MCF 10A (cell line): ENCODE measurements at regions not wholly inside any gene's neighbourhood (a gene's known extent, or its start where the extent isn't known, plus 50 kb on each side); places are given as distances from the start of the nearest gene placed in this dataset.
"Not testable (repeated sequence)": the region's sequence is repeated elsewhere in the genome, so short reads cannot be mapped to it uniquely, and the experiment has no call there.

Experiments used
- BruUV-seq: library from RNA; stranded (reverse); fragments of 400-500 nt; replicated peaks from 2 replicates; lab custom pipeline; 2021; lab: Mats Ljungman, UMichigan
- CTCF ChIA-PET: fragments of 300-600 bp; sonication (Branson Sonifier 250); formaldehyde crosslinking; extraction: SDS; loops from one replicate; lab custom pipeline; 2021; ENCODE audit warnings: antibody characterized with exemption, inconsistent platforms; lab: Yijun Ruan, JAX
- POLR2A ChIA-PET: fragments of 300-600, 350-650 bp; sonication (Branson Sonifier 250); formaldehyde crosslinking; extraction: SDS; loops from one replicate; lab custom pipeline; 2020; ENCODE audit warnings: antibody characterized with exemption, inconsistent platforms; lab: Yijun Ruan, JAX
- DNase-seq: peaks from one replicate; pipeline ENCODE4 v3.0.0-alpha.2; 2018; ENCODE audit not compliant: unreplicated experiment
- H3K27ac Mint-ChIP-seq: one replicate; pipeline ENCODE4 v1.8.0; 2022; ENCODE audit warnings: mild to moderate bottlenecking, low read depth, mixed read lengths; ENCODE audit not compliant: unreplicated experiment
- H3K27me3 Mint-ChIP-seq: one replicate; pipeline ENCODE4 v1.8.0; 2022; ENCODE audit warnings: mixed read lengths; ENCODE audit not compliant: insufficient read depth, unreplicated experiment
- H3K36me3 Mint-ChIP-seq: one replicate; pipeline ENCODE4 v1.8.0; 2022; ENCODE audit warnings: mild to moderate bottlenecking, moderate library complexity, mixed read lengths; ENCODE audit not compliant: insufficient read depth, unreplicated experiment
- H3K4me1 Mint-ChIP-seq: one replicate; pipeline ENCODE4 v1.8.0; 2022; ENCODE audit warnings: mixed read lengths; ENCODE audit not compliant: insufficient read depth, unreplicated experiment
- H3K4me3 Mint-ChIP-seq: one replicate; pipeline ENCODE4 v1.8.0; 2022; ENCODE audit warnings: mild to moderate bottlenecking, moderate library complexity, mixed read lengths; ENCODE audit not compliant: unreplicated experiment
- H3K9me3 Mint-ChIP-seq: one replicate; pipeline ENCODE4 v1.8.0; 2022; ENCODE audit warnings: mixed read lengths; ENCODE audit not compliant: unreplicated experiment
- intact Hi-C: fragments of 100-400 bp; cut with micrococcal nuclease; formaldehyde crosslinking; loops from 2 replicates; pipeline ENCODE4 v1.14.1; 2022
- TF ChIP-seq, protein P1 (sequence below): fragments of 200-600 bp; IDR thresholded peaks from one replicate; pipeline ENCODE4 v1.8.0; 2022; ENCODE audit warnings: antibody characterized with exemption, mild to moderate bottlenecking; ENCODE audit not compliant: unreplicated experiment

DNA sequence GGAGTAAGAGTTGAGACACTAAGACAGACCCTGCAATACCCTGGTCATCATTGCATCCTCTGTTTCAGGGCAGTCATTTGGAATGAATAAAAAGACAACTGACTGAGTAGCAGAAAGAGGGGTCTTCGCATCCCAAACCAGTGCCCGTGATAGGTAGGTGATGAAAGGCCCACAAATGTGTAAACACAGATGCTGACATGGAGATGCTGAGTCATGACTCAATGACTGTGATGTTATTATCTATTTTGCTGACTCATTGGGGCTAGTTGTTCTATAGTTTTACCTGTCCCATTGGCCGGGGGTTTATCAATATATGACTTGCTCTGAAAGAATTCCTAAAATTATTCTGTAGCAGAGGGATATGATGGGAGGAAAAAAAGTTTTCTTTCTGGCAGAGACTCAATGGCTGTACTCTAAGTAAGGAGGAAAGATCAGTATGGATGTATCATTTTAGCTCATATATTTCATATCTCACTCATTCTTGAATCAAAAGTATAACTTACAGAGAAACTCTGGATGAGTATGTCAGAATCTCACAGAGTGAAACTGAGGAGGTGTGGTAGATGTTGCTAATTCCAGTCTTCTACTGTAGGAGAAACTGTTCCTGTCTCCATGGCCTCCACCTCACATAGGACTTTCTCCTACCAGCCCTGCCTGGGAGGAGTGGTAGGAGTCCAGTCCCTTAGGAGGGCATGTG is 119.9 kb upstream of the PREP start:
- no peaks in the 10 kb centered on the region for H3K36me3 Mint-ChIP-seq
- no peaks in the 10 kb centered on the region for H3K27me3 Mint-ChIP-seq
- ChIA-PET POLR2A (interaction anchor here (1.4 kb wide), 1 partner anchor 79 kb away, joined by 7 read pairs; no protein-coding TSS in a partner anchor), CTCF (interaction anchor here (0.9 kb wide), 1 partner anchor 11 kb away, joined by 3 read pairs; no protein-coding TSS in a partner anchor)
- DNase-seq = peak; percentile 52
- H3K9me3 Mint-ChIP-seq = peaks cover 8% of the 10 kb centered on the region
- TF ChIP-seq, protein P1, sequence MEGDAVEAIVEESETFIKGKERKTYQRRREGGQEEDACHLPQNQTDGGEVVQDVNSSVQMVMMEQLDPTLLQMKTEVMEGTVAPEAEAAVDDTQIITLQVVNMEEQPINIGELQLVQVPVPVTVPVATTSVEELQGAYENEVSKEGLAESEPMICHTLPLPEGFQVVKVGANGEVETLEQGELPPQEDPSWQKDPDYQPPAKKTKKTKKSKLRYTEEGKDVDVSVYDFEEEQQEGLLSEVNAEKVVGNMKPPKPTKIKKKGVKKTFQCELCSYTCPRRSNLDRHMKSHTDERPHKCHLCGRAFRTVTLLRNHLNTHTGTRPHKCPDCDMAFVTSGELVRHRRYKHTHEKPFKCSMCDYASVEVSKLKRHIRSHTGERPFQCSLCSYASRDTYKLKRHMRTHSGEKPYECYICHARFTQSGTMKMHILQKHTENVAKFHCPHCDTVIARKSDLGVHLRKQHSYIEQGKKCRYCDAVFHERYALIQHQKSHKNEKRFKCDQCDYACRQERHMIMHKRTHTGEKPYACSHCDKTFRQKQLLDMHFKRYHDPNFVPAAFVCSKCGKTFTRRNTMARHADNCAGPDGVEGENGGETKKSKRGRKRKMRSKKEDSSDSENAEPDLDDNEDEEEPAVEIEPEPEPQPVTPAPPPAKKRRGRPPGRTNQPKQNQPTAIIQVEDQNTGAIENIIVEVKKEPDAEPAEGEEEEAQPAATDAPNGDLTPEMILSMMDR = no peak
- peaks cover 5% of the 10 kb centered on the region for H3K4me1 Mint-ChIP-seq
- peak overlapping the region; percentile 74 for H3K27ac Mint-ChIP-seq
- no TSS peak for BruUV-seq
- no peak overlapping the region for H3K4me3 Mint-ChIP-seq
- intact Hi-C loops = no loop called here

DNA sequence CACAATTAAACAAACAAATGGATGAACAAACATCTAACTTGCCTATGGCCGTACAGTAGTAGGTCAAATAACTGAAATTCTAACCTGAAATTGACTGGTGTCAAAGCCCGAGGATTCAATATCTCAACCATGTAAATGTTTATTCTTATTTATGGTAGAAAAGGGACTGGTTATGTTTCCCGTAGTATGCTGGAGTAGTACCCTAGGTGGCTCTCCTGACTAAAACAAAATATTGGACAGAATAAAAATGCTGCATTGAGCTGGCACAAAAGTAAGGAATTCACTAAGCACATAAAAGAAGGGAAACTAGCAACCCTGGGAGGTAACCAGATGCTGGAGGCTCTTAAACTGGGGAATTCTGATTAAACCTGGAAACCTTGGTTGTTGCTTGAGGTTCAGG is 117.1 kb upstream of the PREP start:
- Mint-ChIP-seq H3K27me3 (no peaks in the 10 kb centered on the region), H3K4me3 (no peak overlapping the region), H3K9me3 (peaks cover 9% of the 10 kb centered on the region), H3K36me3 (no peaks in the 10 kb centered on the region), H3K4me1 (peaks cover 5% of the 10 kb centered on the region), H3K27ac (no peak overlapping the region)
- intact Hi-C loops = no loop called here
- no TSS peak for BruUV-seq
- DNase-seq = peak; percentile 30
- ChIA-PET POLR2A (interaction anchor here (0.9 kb wide), 1 partner anchor 703 kb away, joined by 4 read pairs; no protein-coding TSS in a partner anchor), CTCF (interaction anchor here (1.0 to 1.4 kb wide), 4 partner anchors 8 to 315 kb away, joined by 3 to 4 read pairs (median 4); no protein-coding TSS in a partner anchor)
- TF ChIP-seq, protein P1 = no peak

DNA sequence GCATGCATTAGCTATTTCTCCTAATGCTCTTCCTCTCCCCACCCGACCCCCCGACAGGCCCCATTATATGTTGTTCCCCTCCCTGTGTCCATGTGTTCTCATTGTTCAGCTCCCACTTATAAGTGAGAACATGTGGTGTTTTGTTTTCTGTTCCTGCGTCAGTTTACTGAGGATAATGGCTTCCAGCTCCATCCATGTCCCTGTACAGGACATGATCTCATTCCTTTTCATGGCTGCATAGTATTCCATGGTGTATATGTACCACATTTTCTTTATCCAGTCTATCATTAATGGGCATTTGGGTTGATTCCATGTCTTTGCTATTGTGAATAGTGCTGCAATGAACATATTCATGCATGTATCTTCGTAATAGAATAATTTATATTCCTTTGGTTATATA is 116.1 kb upstream of the PREP start:
- DNase-seq, BruUV-seq, H3K27me3 Mint-ChIP-seq, H3K9me3 Mint-ChIP-seq, H3K36me3 Mint-ChIP-seq, H3K4me3 Mint-ChIP-seq, POLR2A ChIA-PET, intact Hi-C loops, H3K4me1 Mint-ChIP-seq, H3K27ac Mint-ChIP-seq: not testable (repeated sequence)
- CTCF ChIA-PET = interaction anchor here (0.6 to 0.7 kb wide), 2 partner anchors 10 to 127 kb away, joined by 3 read pairs; no protein-coding TSS in a partner anchor

DNA sequence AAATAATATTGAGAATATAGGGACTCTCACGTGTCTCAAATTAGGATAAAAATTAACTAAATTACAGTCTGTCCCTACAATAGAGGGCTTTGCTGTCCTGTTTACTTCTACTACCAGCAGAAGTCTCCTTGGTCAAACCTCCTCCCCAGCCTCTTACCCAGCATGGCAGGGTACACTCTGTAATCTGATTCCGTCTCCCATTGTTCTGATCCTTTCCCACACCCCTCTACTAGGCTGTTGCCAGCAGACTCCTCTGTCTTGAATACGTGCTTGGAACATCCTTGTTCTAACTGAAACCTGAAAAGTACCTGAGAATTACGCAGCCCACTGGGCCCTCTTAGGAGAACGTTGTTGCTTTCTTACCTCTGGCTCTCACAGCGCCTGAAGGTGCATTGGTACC is 112.2 kb upstream of the PREP start:
- Mint-ChIP-seq H3K9me3 (peaks cover 9% of the 10 kb centered on the region), H3K4me1 (no peaks in the 10 kb centered on the region), H3K27ac (no peak overlapping the region), H3K27me3 (no peaks in the 10 kb centered on the region), H3K4me3 (no peak overlapping the region), H3K36me3 (no peaks in the 10 kb centered on the region)
- intact Hi-C loops = no loop called here
- POLR2A ChIA-PET = no interaction called here
- CTCF ChIA-PET = no interaction called here
- TF ChIP-seq, protein P1 = no peak
- DNase-seq = no peak
- no TSS peak for BruUV-seq
